ENCODE measurements at regions not wholly inside any gene's neighbourhood (a gene's known extent, or its start where the extent isn't known, plus 50 kb on each side); places are given as distances from the start of the nearest gene placed in this dataset.

DNA sequence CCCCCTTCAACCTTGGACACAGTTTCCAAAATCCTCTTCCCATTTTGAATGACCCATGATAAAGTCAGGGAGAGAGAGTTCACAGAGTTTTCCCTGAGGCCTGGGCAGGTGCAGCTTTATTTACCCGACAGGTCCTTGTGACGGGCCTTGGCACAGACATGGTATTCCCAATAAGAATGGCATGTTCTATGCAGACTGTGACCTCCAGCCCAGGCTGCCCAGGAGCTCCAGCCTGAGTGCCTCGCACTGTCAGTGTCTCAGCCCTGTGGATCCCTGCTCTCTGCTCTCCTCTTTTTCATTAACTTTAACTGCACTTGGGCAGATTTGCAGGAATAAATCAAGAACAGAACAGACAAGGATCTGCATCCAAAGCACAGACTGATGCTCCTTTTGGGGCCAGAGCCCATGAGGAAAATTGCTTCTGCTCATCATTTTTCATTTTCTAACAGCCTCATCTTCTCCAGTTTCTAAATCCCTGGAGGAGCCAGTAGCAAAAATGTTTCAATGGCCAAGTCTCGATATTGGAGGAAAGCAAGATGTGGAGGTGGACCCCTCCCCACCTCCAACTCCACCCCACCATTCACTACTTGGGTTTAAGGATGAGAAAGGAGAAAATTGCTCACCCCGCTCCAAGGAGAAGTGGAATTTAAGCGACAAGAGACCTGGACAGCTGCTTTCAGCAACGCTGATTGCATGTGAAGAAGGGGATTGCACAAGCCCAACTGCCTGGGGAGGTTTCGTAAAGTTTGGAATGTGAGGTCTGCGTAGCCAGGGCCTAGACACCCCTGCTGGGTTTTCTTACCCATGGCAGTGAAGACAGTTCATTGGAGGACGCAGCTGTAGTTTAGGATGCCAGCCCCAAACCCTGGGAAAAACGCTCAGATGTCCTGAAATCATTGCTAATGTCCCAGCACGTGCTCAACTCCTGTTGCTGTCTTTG is 225.9 kb downstream of the WDR11 start:
- DNase-seq: no peak

DNA sequence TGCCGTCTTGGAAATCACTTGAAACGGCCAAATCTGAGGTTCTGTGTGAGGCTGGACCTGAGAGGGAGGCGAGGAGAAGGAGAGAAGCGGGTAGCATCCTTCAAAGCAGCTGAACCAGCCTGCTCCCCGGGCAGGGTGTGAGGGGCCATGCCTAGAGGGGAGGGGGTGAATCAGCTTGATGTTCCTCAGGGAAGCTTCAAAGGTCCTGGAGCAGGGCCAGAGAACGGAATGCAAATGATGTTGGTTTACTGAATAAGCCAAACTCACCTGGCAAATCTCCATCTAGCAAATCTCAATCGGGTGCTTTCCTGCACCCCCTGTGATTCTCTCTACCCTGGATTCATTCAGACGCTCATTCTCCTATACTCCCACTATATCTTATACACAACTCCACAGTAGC is 226.9 kb downstream of the WDR11 start:
- DNase-seq: no peak

GRCh38 chr10:121078672-121079102 is 227.5 kb downstream of the WDR11 start:
- DNase-seq: no peak

DNA sequence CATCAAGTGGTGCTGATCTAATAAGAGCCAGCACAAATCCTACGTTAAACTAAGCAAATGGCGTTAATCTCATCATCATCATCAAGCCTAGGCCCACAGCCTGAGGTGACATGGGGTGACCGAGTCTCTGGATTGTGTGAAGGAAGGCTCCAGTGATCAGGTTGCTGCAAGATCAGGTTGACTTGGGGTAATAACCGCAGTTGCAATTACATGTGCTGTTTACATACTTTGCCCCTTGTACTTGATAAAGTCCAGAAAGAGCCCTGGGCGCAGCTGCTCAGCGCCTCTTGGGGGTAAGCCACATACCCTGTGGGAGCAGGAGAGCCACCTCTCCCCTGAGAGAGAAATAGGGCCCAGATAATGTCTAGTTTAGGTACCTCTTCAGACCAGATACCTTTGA is 228.1 kb downstream of the WDR11 start:
- no peak for DNase-seq

DNA sequence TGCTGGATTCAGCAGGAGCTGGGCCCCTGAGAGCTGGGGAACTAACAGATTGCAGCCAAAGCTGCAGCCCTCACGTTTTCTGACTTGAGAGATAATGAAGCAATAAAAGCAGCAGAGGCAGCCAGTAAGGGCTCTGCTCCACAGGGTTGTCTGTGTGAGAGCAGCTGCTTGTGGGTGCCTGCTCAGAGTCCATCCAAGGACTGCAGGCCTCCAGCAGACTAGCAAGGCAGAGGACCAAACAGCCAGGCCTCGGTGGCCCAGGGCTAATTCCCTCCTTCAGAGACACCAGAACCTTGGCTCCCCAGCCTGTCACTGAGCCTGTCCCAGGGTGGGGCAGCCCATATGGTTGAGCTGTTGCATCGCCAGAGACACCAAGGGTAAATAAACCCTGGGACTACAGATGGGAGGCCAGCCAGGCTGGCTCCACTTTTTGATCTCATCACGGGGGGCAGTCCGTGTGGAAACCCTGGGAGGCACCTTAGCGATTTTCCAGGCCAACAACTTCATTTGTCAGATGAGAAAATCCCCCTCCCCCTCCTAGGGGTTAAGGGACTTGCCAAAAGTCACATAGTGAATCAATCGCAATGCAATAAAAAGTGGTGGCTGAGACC is 229.2 kb downstream of the WDR11 start:
- DNase-seq: no peak

DNA sequence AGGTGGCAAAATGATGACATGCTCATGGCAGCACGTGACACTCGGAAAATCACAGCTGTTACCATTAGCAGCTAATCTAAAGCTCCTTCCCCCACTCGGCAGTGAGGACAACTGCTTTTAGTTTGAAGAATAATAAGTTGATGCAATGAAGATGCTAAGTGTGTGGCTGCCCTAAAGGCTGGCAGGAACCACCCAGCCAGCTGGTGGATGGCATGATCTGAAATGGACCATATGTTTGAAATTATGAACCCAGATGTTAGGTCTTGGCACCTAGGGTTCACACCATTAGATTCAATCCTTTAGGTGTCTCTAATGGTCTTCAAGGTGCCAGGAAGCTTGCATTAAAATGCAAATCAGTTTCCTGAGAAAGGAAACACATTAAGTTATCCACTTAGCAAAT is 230.1 kb downstream of the WDR11 start:
- no peak for DNase-seq

DNA sequence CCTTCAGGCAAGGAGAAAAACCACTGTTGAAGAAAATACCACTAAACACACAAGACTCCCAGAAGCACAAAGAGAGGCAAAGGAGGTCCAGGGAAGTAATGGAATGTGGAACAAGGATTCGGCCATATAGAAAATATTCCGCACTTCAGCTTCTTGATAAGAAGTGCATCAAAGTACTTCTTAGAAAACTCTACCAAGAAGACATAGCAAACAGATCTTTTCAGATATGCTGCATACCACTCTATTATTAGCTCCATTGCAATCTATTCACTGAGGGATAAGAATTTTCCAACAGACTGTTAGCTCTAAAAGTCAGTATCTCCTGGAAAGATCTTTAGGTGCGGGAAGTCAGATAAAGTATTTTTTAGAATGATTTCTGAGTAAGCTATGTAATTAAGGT is 231.8 kb downstream of the WDR11 start:
- DNase-seq: no peak

- no peak for DNase-seq
Measured at GRCh38 chr10:121084016-121084674, 233.0 kb downstream of the WDR11 start.

DNA sequence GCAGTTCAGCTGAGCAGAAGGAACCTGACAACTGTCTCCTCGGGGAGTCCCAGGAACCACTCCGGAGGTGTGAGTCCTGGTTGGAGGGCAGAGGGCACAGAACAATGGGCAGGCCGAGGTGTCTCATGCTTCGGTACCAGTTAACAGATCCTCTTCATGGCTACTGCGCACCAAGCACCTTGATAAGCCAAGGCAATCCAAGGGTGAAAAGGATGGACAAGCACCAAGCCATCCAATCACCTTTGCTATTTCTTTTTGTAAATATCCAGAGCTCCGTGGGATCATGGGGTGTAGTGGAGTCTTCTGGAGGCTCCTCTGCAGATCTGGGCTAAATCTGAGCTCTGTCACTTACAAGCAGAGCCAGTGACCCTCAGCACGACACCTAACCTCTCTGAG is 233.5 kb downstream of the WDR11 start:
- DNase-seq: no peak

- no peak for DNase-seq
Measured at GRCh38 chr10:121085367-121085766, 234.2 kb downstream of the WDR11 start.

- no peak for DNase-seq
Measured at GRCh38 chr10:121087129-121087528, 236.0 kb downstream of the WDR11 start.

- DNase-seq: no peak
Measured at GRCh38 chr10:121087688-121088087, 236.5 kb downstream of the WDR11 start.

DNA sequence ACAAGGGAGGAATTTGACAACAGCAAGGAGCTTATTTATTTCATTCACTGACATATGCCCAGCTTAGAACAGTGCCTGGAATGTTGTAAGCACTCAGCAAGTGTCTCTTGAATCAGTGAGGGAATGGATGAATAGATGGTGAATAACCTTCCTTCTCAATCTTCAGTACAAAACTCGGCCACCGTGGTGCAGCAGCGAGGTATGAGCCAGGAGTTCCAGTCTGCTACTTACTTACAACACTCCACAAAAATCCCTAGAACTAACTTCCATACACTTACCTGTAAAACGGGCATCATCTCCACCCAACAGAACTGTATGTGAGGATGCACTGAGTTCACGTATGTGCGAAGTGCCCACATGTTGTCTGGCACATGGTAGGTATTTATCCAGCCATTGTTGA is 237.4 kb downstream of the WDR11 start:
- no peak for DNase-seq

GRCh38 chr10:121089434-121089833 is 238.3 kb downstream of the WDR11 start:
- DNase-seq: no peak

DNA sequence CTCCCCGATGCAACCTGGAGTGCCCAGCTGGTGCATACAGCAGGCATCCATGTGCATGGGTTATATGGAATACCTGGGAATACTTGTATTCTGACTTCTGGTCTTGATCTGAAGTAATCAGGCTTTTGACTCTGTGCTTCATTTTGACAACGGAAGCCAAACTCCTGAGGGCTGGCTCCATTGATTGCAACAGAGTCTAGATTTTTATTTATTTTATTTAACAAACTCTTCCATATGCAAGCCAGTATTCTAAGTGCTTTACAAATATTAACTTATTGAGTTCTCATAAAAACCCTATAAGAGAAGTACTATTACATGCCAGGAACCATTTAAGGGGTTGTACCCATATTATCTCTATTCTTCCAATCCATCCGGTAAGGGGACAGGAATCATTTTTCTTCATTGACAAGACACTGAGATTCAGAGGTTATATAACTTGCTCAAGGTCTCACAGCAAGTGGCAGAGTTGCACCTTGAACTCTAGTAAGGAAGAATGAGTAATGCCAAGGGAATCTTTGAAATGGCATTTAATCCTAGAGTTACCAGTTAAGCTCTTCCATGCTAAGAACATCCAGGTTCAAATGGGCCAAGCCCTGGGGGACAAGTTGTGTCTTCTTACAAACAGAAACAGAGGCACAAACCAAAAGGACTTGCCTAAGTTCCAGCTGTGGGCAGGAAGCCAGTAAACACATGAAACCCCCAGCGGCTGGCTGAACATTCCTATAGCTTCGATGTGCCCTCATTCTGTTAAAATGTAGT is 241.0 kb downstream of the WDR11 start:
- DNase-seq: no peak

- DNase-seq: no peak
Measured at GRCh38 chr10:121092720-121093095, 241.5 kb downstream of the WDR11 start.

DNA sequence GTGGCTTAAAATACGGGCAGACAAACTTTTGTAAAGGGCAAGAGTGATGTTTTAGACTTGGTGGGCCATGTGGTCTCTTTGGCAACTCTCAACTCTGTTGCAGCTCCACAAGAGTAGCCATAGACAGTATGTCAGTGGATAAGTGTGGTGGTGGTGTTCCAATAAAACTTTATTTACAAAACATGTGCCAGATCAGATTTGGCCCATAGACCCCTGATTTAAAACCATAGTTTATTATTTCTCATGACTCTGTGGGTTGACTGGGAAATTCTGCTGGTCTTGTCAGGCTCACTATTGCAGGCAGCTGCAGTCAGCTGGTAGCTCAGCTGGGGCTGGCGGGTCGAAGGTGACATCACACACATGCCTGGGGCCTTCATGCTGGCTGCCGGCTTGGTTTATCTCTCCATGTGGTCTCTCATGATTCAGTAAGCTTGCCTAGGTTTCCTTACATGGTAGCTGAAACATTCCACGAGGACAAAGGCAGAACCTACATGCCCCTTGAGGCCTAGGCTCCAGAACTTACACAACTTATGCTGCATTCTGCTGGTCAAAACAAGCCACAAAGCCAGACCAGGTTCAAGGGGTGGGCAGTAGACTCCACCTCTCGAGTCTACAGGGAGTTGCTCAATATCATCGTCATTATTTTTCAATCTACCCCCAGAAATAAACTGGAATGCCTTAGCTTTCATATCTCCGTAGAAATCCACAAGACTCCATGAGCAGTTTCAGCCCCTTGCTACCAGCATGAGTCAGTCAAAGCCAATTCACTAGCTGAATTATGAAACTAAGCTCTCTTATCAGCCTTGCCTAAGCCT is 245.7 kb downstream of the WDR11 start:
- DNase-seq: no peak

DNA sequence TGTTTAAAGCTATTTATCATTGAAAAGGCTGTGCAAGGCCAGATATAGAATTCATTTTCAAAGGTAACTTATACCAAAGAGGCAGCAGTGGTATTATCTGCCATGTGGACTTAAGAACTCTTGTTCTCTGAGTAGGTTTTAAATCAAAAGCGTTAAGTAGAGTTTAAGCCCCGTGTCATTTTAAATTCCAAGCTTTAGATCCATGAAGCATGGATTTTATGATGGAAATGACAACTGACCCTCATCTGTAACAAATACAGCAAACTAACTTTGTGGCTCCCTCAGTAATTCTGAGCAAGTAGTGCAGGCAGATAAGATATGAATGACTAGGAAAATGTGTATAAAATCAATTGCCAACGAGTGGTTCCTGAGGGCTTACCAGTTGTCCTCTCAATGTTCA is 247.0 kb downstream of the WDR11 start:
- no peak for DNase-seq

DNA sequence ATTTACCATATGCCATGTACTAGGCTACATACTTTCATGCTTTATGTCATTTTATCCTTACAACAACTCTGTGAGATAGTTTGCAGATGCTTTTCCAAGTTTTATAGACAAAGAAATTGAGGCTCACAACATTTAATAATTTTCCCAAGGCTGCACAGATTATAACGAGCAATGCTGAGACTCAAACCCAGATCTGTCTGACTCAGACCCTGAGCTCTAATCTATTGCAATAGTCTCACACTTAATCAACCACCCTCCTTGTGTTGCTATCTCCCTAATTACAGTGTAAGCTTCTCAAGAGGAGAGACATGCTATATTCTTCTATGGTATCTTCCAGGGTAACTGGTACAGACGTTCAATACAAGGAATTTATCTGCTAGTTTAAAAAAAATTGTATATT is 247.6 kb downstream of the WDR11 start:
- DNase-seq: no peak

DNA sequence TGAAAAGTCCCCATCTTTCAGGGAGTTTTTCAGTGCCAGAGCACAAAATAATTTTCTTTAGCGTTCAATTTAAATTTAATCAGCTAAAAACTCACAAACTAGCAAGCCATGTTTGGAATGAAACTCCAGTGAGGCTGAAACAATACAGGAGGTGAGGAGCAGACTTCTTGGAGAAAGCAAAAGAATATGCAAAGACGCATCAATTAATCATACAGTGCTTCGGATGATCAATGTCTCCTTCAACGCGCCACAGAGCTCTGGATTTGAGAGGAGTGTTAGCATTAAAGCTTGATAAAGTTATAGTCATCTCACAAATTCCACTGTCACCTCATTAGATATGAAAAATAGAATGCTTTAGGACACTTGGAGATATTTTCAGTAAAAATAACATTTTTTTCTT is 248.0 kb downstream of the WDR11 start:
- DNase-seq: no peak

DNA sequence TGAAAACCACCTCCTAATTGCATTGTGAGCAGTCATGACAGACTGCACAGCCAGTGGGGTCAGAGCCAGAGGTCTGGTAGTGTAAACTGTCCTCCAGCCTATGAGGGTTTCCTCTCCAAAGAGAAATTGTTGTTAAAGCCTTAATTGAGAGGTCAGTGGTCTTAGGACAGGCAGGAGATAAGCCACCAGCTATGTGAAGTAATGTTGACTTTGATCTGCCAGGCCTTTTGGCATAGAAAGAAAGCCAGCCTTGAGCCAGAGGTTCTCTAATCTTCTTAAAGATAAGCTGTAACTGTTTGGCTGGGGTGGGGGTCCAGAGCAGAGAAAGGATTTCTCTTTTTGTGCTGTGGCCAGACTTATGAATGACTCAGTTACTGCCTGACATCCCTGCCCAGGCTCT is 248.4 kb downstream of the WDR11 start:
- no peak for DNase-seq

GRCh38 chr10:121101561-121101960 is 250.4 kb downstream of the WDR11 start:
- DNase-seq: no peak

All from activated naive CD4-positive, alpha-beta T cell treated with anti-CD3 and anti-CD28 coated beads, Interleukin-2, amount 50 U/mL, for 16 hours (primary cell).